ENCODE measurements at regions not wholly inside any gene's neighbourhood (a gene's known extent, or its start where the extent isn't known, plus 50 kb on each side); places are given as distances from the start of the nearest gene placed in this dataset.
"Not testable (repeated sequence)": the region's sequence is repeated elsewhere in the genome, so short reads cannot be mapped to it uniquely, and the experiment has no call there.

DNA sequence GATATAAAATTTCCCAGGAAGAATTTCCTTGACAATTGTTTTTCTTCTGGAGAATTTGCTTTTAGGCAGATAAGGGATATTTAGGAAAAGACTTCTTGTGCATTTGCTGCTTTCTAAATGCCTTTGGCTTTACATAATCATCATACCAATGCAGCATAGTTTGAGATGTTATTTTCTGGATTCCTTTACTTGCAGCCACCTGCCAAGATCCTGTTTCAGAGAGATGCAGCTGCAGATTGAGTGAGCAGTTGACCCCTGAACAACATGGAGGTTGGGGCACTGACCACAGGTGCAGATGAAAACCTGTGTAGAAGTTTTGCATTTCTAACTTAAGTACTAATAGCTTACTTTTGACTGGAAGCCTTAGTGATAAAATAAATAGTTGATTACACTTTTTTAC is 257.9 kb downstream of the RPIA start:
- no peaks in the 10 kb centered on the region for H3K36me3 Mint-ChIP-seq
- H3K4me1 Mint-ChIP-seq = peaks cover 0 to 2% (median 0%) of the 10 kb centered on the region in 4 donors
- H3K27ac Mint-ChIP-seq = no peak overlapping the region
- DNase-seq (no peak), ATAC-seq (no peak)
- POLR2A ChIA-PET = no interaction called here
- no peak overlapping the region for H3K4me3 Mint-ChIP-seq
- H3K9me3 Mint-ChIP-seq = no peaks in the 10 kb centered on the region
- peaks cover 3 to 28% (median 10%) of the 10 kb centered on the region in 5 donors for H3K27me3 Mint-ChIP-seq

DNA sequence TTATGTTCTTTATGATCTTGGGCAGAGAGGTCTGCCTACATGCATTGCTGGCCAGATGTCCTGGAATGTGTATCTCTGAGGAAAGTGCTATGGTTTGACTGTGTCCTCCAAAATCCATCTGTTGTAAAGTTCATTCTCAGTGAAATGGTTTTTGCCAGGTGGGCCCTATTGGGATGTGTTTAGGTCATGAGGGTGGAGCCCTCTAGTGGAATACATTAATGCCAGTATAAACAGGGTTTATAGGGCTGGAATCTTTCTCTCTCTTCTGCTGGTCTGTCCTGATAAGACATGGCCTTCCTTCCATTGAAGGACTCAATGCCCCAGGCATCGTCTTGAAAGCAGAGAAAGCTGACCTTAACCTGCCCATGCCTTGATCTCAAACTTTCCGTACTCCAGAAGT is 258.5 kb downstream of the RPIA start:
- ATAC-seq = no peak
- H3K27me3 Mint-ChIP-seq = peaks cover 3 to 33% (median 10%) of the 10 kb centered on the region in 5 donors
- no peak overlapping the region for H3K4me3 Mint-ChIP-seq
- no peaks in the 10 kb centered on the region for H3K9me3 Mint-ChIP-seq
- no peaks in the 10 kb centered on the region for H3K36me3 Mint-ChIP-seq
- peaks cover 0 to 2% (median 0%) of the 10 kb centered on the region in 4 donors for H3K4me1 Mint-ChIP-seq
- POLR2A ChIA-PET = no interaction called here
- no peak overlapping the region for H3K27ac Mint-ChIP-seq
- no peak for DNase-seq

DNA sequence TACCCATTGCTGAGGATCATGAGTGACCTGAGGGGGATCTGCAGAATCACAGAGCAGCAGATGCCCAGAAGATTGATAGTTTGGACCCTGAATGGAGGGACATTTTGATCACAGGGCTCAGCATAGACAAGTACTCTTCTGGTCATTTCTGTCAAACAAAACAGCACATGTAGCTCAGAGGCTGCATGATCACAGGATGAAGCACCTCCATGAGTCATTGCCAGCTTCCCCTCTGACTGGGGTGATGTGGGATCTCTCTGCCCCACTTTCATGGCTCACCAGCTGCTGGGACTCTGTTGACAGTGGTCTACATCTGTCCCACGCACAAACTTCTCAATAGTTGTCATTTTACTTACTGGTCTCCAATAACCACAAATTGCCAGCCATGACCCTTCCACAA is 264.1 kb downstream of the RPIA start:
- Mint-ChIP-seq H3K4me3 (no peak overlapping the region), H3K27ac (no peak overlapping the region), H3K27me3 (peaks cover 2 to 23% (median 15%) of the 10 kb centered on the region in 5 donors), H3K9me3 (no peaks in the 10 kb centered on the region), H3K4me1 (no peaks in the 10 kb centered on the region), H3K36me3 (no peaks in the 10 kb centered on the region)
- no peak for DNase-seq
- ATAC-seq = no peak
- POLR2A ChIA-PET = no interaction called here

DNA sequence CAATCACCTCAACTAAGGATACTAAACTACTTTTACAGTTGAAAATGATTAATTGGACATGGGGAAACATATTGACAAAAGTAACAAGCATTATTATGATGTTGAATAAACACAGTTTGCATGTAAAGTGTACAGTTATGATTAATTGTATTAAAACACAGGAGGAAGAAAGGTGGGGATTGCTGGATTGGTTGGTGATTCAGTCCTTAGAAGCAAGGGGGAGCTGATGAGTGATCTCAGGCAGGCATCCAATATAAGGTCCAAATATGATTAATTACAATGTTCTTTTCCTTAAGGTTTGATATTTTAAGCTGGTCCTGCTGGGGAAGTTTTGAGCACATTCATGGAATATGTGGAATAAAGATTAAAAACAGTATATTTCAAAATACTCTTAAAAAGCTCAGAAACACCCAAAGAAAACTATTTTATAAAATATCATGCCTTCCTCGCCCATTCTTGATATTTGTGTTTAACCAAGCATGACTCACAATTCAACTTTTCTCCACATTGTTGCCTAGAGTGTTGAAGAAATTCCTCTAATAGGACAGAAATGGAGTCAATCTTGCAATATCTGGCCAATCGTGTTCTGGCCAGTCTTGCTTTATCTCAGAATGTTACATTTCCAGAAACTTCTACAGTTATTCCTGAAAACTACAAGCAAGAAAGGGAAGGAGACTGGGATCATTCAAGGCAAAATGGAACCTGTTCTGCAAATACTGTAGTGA is 268.2 kb downstream of the RPIA start:
- Mint-ChIP-seq H3K9me3 (no peaks in the 10 kb centered on the region), H3K4me3 (no peak overlapping the region), H3K4me1 (no peaks in the 10 kb centered on the region), H3K36me3 (no peaks in the 10 kb centered on the region), H3K27me3 (peaks cover 0 to 16% (median 10%) of the 10 kb centered on the region in 5 donors), H3K27ac (no peak overlapping the region)
- POLR2A ChIA-PET = no interaction called here
- DNase-seq = no peak
- ATAC-seq = no peak

DNA sequence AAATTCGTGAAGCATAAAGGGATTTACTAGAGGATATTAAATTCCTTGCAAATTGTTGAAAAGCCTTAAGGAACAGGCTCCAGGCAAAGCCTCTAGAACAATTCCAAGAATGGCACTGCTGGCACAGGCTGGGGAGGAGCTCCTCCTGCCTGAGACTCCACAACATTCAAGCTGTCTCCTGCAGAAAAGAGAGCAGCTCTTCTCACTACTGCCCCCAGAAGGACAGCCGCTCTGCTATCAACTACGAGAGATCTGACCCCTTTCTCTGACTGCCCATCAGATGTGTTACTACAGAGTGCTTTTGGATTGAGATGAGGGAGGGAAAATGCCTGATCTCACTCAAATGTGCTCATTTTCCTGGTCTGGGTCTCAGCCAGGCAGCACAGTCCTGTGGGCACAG is 269.9 kb downstream of the RPIA start:
- H3K4me1 Mint-ChIP-seq, H3K4me3 Mint-ChIP-seq, POLR2A ChIA-PET: not testable (repeated sequence)

DNA sequence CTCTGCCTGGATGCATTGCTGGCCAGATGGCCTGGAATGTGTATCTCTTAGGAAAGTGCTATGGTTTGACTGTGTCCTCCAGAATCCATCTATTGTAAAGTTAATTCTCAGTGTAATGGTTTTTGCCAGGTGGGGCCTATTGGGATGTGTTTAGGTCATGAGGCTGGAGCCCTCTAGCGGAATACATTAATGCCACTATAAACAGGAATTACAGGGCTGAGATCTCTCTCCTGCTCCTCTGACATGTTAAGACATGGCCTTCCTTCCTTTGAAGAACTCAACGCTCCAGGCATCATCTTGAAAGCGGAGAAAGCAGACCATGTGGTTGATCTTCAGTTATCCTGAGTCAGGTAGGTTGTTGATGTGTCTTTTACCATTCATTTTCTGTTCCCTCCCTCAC is 276.4 kb downstream of the RPIA start:
- Mint-ChIP-seq H3K4me1 (no peaks in the 10 kb centered on the region), H3K27me3 (peaks cover 0 to 7% (median 2%) of the 10 kb centered on the region in 5 donors), H3K36me3 (no peaks in the 10 kb centered on the region), H3K4me3 (no peak overlapping the region), H3K27ac (no peak overlapping the region), H3K9me3 (no peaks in the 10 kb centered on the region)
- ATAC-seq (no peak), DNase-seq (no peak)
- POLR2A ChIA-PET = no interaction called here

More for the DNA sequence above, 269.9 kb downstream of the RPIA start:
- not testable (repeated sequence) for H3K9me3 Mint-ChIP-seq, H3K27ac Mint-ChIP-seq, DNase-seq, H3K27me3 Mint-ChIP-seq, ATAC-seq, H3K36me3 Mint-ChIP-seq

DNA sequence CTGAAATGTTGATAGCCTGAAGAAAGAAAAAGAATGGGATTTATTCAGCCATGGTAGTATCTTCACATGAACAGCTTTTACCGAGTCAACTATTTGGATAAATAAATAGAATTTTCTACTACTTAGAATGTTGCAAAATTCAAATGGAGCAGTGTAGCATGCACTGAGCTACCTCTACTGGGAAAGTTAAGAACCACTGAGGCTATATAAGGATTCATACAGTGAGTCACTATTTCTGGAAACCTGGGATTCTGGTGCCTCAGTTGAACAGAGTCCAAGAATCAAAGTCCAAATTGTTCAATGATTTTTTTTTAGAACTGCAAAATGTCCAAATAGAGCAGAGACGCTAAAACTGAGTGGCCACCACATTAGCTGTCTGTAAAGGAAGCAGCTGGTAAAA is 286.5 kb downstream of the RPIA start:
- ATAC-seq, H3K4me3 Mint-ChIP-seq, POLR2A ChIA-PET, H3K4me1 Mint-ChIP-seq, H3K9me3 Mint-ChIP-seq, H3K36me3 Mint-ChIP-seq, DNase-seq, H3K27ac Mint-ChIP-seq: not testable (repeated sequence)
- peaks cover 0 to 13% (median 4%) of the 10 kb centered on the region in 5 donors for H3K27me3 Mint-ChIP-seq

DNA sequence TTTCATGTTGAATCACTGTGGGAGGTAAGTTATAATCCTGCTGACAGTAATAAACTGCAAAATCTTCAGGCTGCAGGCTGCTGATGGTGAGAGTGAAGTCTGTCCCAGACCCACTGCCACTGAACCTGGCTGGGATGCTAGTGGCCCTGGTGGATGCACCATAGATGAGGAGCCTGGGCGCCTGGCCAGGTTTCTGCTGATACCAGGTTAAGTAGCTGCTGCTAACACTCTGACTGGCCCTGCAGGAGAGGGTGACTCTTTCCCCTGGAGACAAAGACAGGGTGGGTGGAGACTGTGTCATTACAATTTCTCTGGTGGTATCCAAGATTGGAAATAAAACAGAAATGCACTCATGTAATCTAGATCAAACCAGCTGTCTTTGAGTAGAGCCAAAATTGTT is 287.0 kb downstream of the RPIA start:
- peaks cover 0 to 13% (median 4%) of the 10 kb centered on the region in 5 donors for H3K27me3 Mint-ChIP-seq
- H3K27ac Mint-ChIP-seq, POLR2A ChIA-PET, DNase-seq, ATAC-seq, H3K4me3 Mint-ChIP-seq, H3K36me3 Mint-ChIP-seq, H3K9me3 Mint-ChIP-seq, H3K4me1 Mint-ChIP-seq: not testable (repeated sequence)

DNA sequence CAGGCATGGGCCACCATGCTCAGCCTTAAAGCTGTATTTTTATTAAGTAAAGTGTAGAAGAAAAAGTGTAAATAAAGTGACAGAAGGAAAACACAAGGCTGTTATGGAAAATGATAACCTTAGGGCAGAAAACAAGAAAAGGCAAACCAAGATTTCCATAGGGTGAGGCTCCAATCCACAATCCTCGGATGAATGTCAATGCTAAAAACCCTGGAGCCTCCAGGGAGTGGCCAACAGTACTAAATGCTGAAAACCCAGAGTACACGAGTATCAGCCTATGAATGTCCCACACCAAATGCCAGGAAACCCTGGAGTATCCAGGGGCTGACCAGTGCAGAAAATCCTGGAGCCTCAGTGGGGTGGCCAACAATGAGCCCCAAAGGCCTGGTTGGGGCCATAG is 292.6 kb downstream of the RPIA start:
- H3K27ac Mint-ChIP-seq, H3K9me3 Mint-ChIP-seq, DNase-seq, POLR2A ChIA-PET, H3K4me3 Mint-ChIP-seq, H3K4me1 Mint-ChIP-seq, ATAC-seq, H3K36me3 Mint-ChIP-seq: not testable (repeated sequence)
- peaks cover 0 to 11% (median 7%) of the 10 kb centered on the region in 5 donors for H3K27me3 Mint-ChIP-seq

DNA sequence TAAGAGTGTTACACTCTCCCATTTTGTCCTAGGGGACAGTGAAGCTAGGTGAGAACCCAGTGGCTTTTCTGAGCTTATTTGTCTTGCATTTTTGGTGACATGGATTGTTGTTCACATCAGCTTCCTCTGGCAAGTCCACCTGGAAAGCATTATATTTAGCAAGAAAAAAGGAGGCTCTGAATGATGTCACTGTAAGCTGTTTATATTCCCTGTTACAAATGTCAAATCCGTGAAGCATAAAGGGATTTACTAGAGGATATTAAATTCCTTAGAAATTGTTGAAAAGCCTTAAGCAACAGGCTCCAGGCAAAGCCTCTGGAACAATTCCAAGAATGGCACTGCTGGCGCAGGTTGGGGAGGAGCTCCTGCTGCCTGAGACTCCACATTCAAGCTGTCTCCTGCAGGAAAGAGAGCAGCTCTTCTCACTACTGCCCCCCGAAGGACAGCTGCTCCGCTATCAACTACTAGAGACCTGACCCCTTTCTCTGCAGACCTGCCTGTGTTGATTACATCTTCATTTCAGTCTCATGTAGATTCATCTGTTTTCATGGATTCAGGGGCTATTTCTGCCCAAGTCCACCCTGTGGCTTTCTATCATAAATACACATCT is 295.4 kb downstream of the RPIA start:
- H3K4me3 Mint-ChIP-seq, H3K4me1 Mint-ChIP-seq, H3K9me3 Mint-ChIP-seq, H3K36me3 Mint-ChIP-seq, DNase-seq, POLR2A ChIA-PET, H3K27ac Mint-ChIP-seq, H3K27me3 Mint-ChIP-seq, ATAC-seq: not testable (repeated sequence)

DNA sequence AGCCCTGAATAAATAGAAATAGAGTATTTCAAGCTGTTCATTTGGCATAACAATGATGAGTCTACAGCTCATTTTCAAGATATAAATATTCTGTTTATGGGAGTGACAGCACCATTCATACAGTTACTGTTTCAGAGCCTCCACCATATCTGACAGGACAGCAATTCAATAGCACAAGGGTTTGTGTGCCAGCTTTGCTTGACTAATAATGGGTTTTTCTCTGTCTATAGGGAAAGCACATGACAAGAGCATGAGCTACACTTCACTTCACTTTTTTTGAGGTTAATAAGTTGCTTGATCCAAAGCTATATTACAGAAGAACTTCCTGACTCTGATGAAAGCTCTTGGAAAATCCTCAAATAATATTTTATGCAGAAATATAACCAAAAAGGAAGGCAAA is 297.1 kb downstream of the RPIA start:
- H3K4me1 Mint-ChIP-seq, ATAC-seq, DNase-seq, H3K4me3 Mint-ChIP-seq, POLR2A ChIA-PET, H3K9me3 Mint-ChIP-seq, H3K27ac Mint-ChIP-seq, H3K36me3 Mint-ChIP-seq: not testable (repeated sequence)
- H3K27me3 Mint-ChIP-seq = peaks cover 0 to 11% (median 2%) of the 10 kb centered on the region in 5 donors

DNA sequence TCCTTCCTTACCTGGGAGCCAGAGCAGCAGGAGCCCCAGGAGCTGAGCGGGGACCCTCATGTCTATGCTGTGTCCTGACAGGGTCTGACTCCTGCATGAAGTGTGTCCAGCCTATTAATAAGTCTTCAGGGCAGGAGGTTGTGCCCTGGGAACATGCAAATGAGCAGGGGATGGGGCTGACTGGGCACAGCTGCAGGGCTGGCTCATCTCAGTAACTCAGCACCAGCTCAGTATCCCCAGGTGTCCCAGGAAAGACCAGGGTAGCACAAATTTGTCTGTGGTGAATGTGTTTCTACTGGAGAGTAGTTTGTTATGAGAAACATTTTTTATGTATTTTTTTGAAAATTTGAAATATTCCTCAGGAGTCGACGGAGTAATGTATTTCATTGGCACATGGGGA is 301.3 kb downstream of the RPIA start:
- H3K9me3 Mint-ChIP-seq, POLR2A ChIA-PET, DNase-seq, H3K27ac Mint-ChIP-seq, H3K4me1 Mint-ChIP-seq, H3K4me3 Mint-ChIP-seq, H3K36me3 Mint-ChIP-seq, ATAC-seq: not testable (repeated sequence)
- peaks cover 0 to 21% (median 7%) of the 10 kb centered on the region in 5 donors for H3K27me3 Mint-ChIP-seq

DNA sequence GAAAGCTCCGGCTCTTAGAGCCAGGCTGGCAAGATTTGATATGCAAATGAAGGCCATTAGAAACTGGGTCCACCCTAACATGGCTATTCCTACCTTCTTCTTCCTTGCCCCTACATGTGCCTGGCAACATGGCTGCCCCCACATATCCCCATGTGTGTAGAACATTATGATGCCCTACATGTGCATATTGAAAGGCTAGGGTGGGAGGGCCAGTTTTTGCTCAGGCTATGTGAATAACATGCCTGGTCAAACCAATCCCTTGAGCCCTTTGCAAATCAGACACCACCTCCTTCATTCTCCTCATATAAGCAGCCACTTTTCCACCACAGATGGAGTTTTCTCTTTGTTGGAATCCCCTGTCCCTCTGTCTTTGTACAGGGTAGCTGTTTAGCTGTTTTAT is 303.4 kb downstream of the RPIA start:
- H3K27ac Mint-ChIP-seq, H3K4me3 Mint-ChIP-seq, H3K4me1 Mint-ChIP-seq, POLR2A ChIA-PET, ATAC-seq, DNase-seq, H3K9me3 Mint-ChIP-seq, H3K36me3 Mint-ChIP-seq: not testable (repeated sequence)
- peaks cover 2 to 21% (median 7%) of the 10 kb centered on the region in 5 donors for H3K27me3 Mint-ChIP-seq

DNA sequence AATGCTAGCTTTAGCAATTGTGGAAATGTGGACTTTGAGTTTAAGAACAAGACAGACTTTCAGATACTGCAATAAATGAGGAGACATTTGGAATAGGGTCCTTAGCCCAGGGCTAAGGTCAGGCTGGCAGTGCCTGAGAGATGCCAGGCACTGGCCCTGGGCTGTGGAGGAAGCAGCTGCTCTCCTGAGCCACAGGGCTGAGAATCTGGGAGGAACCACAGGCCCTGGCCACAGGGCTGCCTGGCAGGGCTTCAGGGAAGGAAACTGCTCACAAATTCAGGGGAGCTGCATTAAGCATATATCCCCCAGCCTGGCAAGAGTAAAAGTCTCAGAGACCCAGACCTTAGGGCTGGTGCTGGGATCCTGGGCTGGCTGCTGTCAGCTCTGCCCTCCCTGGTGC is 305.1 kb downstream of the RPIA start:
- H3K36me3 Mint-ChIP-seq, H3K4me3 Mint-ChIP-seq, POLR2A ChIA-PET, DNase-seq, H3K9me3 Mint-ChIP-seq, H3K4me1 Mint-ChIP-seq, H3K27ac Mint-ChIP-seq, ATAC-seq: not testable (repeated sequence)
- H3K27me3 Mint-ChIP-seq = peaks cover 2 to 16% (median 7%) of the 10 kb centered on the region in 5 donors

All from naive thymus-derived CD8-positive, alpha-beta T cell (primary cell).